ENCODE measurements at regions not wholly inside any gene's neighbourhood (a gene's known extent, or its start where the extent isn't known, plus 50 kb on each side); places are given as distances from the start of the nearest gene placed in this dataset.
"Not testable (repeated sequence)": the region's sequence is repeated elsewhere in the genome, so short reads cannot be mapped to it uniquely, and the experiment has no call there.

GRCh38 chr5:2063380-2063779 is 180.7 kb upstream of the IRX4 start:
- TF ChIP-seq CTCF (IDR thresholded peaks at IDR 0.05; ENCODE audit: low read length); EZH2 (IDR thresholded peaks at IDR 0.05; ENCODE audit: borderline replicate concordance, low read length): not testable (repeated sequence)

All from OCI-LY1 (cell line).